ENCODE measurements at regions not wholly inside any gene's neighbourhood (a gene's known extent, or its start where the extent isn't known, plus 50 kb on each side); places are given as distances from the start of the nearest gene placed in this dataset.

DNA sequence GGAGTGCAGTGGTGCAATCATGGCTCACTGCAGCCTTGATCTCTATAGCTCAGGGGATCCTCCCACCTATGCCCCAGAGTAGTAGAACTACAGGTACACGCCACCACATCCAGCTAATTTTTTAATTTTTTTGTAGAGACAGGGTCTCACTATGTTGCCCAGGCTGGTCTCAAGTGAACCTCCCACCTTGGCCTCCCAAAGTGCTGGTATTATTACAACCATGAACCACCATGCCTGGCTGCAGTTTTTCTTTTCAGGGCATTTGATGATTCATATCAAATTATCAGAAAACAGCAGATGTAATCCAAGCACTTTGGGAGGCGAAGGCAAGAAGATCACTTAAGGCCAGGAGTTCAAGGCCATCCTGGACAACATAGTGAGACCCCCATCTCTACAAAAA lies 88.4 kb upstream of the JARID2 start:
- TF ChIP-seq GATA3 (IDR thresholded peaks at IDR 0.05; ENCODE audit: low read depth, low read length) (no peak), GATA2 (IDR thresholded peaks at IDR 0.05; ENCODE audit: low read depth, low read length) (no peak)
